ENCODE measurements at regions not wholly inside any gene's neighbourhood (a gene's known extent, or its start where the extent isn't known, plus 50 kb on each side); places are given as distances from the start of the nearest gene placed in this dataset.

- TF ChIP-seq CTCF (IDR thresholded peaks at IDR 0.05 in 2 of 3, conservative IDR thresholded peaks at IDR 0.05 in 1 of 3; ENCODE audit: borderline replicate concordance in 1 of 3, insufficient read depth in 1 of 3, low read depth in 2 of 3, low read length in 2 of 3) (no peak), EZH2 (IDR thresholded peaks at IDR 0.05) (no peak), EZH2phosphoT487 (IDR thresholded peaks at IDR 0.05; ENCODE audit: borderline replicate concordance) (no peak), REST (IDR thresholded peaks at IDR 0.05; ENCODE audit: low read depth) (no peak), POLR2AphosphoS5 (IDR thresholded peaks at IDR 0.05; ENCODE audit: low read depth, low read length) (no peak), ZNF274 (IDR thresholded peaks at IDR 0.05; ENCODE audit: low read depth, low read length) (no peak), POLR2A (IDR thresholded peaks at IDR 0.05; ENCODE audit: borderline replicate concordance, extremely low read depth, insufficient read depth, insufficient read length) (no peak), RAD21 (IDR thresholded peaks at IDR 0.05; ENCODE audit: low read depth) (no peak), JUND (IDR thresholded peaks at IDR 0.05) (no peak)
Measured at GRCh38 chr11:28400331-28401100, 292.3 kb downstream of the METTL15 start.
